GM12873 (cell line): ENCODE measurements at regions not wholly inside any gene's neighbourhood (a gene's known extent, or its start where the extent isn't known, plus 50 kb on each side); places are given as distances from the start of the nearest gene placed in this dataset.

Source experiments
- CTCF ChIP-seq: IDR thresholded peaks from 2 replicates; pipeline ENCODE4 v1.5.1; 2012; ENCODE audit warnings: low read depth, mild to moderate bottlenecking, moderate library complexity, low read length, control low read depth; ENCODE audit not compliant: insufficient read depth; ENCODE audit errors: missing control alignments

GRCh38 chr4:163681208-163681821 is 186.8 kb downstream of the TMA16 start:
- TF ChIP-seq CTCF: peak; percentile 72

GRCh38 chr4:163688856-163689255 is 194.4 kb downstream of the TMA16 start:
- TF ChIP-seq CTCF: no peak

- no peak for TF ChIP-seq CTCF
Measured at GRCh38 chr4:163693211-163693610, 198.7 kb downstream of the TMA16 start.

GRCh38 chr4:163693776-163694175 is 199.3 kb downstream of the TMA16 start:
- no peak for TF ChIP-seq CTCF

GRCh38 chr4:163694385-163694784 is 199.9 kb downstream of the TMA16 start:
- TF ChIP-seq CTCF: no peak

GRCh38 chr4:163697121-163697520 is 202.6 kb downstream of the TMA16 start:
- TF ChIP-seq CTCF: no peak

- no peak for TF ChIP-seq CTCF
Measured at GRCh38 chr4:163701916-163702315, 207.4 kb downstream of the TMA16 start.
